ENCODE measurements at regions not wholly inside any gene's neighbourhood (a gene's known extent, or its start where the extent isn't known, plus 50 kb on each side); places are given as distances from the start of the nearest gene placed in this dataset.

GRCh38 chr3:4174791-4175190 lies 128.4 kb upstream of the SETMAR start:
- no peaks in the 10 kb centered on the region for H3K27me3 ChIP-seq (ENCODE audit: control insufficient read depth in 2 of 2, insufficient read depth in 2 of 2, low read length in 2 of 2)
- peaks cover 0 to 3% of the 10 kb centered on the region in 2 donors for H3K9me3 ChIP-seq (replicated peaks in 1 of 2; ENCODE audit: control insufficient read depth in 1 of 2, insufficient read depth in 1 of 2, low read length in 2 of 2)
- H3K79me2 ChIP-seq (ENCODE audit: insufficient read depth, low read length) = no peaks in the 10 kb centered on the region
- H2AFZ ChIP-seq (ENCODE audit: insufficient read depth, low read depth, low read length, poor library complexity, severe bottlenecking) = no peak overlapping the region
- H3K4me1 Mint-ChIP-seq = no peaks in the 10 kb centered on the region
- H3K9me3 Mint-ChIP-seq = peaks cover 2 to 19% (median 7%) of the 10 kb centered on the region in 7 donors
- H3K4me2 ChIP-seq (replicated peaks; ENCODE audit: extremely low read depth, low read length, poor library complexity, severe bottlenecking) = no peak overlapping the region
- H4K20me1 ChIP-seq (ENCODE audit: insufficient read depth, low read length) = no peaks in the 10 kb centered on the region
- H3K9ac ChIP-seq (ENCODE audit: insufficient read depth, low read length, poor library complexity, severe bottlenecking) = no peak overlapping the region
- H3K4me1 ChIP-seq (ENCODE audit: control insufficient read depth in 1 of 2, insufficient read depth in 2 of 2, low read length in 2 of 2) = no peaks in the 10 kb centered on the region
- H3K4me3 ChIP-seq (replicated peaks in 1 of 3; ENCODE audit: low read depth in 2 of 3, low read length in 3 of 3) = no peak overlapping the region
- DNase-seq = no peak
- no peak overlapping the region for H3K4me3 Mint-ChIP-seq
- intact Hi-C loops (cut with micrococcal nuclease) = no loop called here
- H3K27ac Mint-ChIP-seq = no peak overlapping the region
- peaks cover 0 to 4% (median 0%) of the 10 kb centered on the region in 3 donors for H3K27me3 Mint-ChIP-seq (ENCODE audit: low read depth in 3 of 3)
- H3K36me3 Mint-ChIP-seq = no peaks in the 10 kb centered on the region
- WGBS (ENCODE audit: insufficient coverage) = 100% methylated on average over 6 of the region's 6 CpGs
- no peaks in the 10 kb centered on the region for H3K36me3 ChIP-seq (replicated peaks in 1 of 2; ENCODE audit: control insufficient read depth in 1 of 2, insufficient read depth in 2 of 2, low read length in 2 of 2)
- no peak for TF ChIP-seq CTCF (IDR thresholded peaks at IDR 0.05)
- H3K27ac ChIP-seq (ENCODE audit: low read depth in 1 of 2, low read length in 2 of 2) = no peak overlapping the region

GRCh38 chr3:4191971-4192370 lies 111.2 kb upstream of the SETMAR start:
- Histone ChIP-seq H3K79me2 (ENCODE audit: insufficient read depth, low read length) (no peaks in the 10 kb centered on the region), H3K36me3 (replicated peaks in 1 of 2; ENCODE audit: control insufficient read depth in 1 of 2, insufficient read depth in 2 of 2, low read length in 2 of 2) (no peaks in the 10 kb centered on the region), H3K4me3 (replicated peaks in 1 of 3; ENCODE audit: low read depth in 2 of 3, low read length in 3 of 3) (no peak overlapping the region), H3K4me2 (replicated peaks; ENCODE audit: extremely low read depth, low read length, poor library complexity, severe bottlenecking) (no peak overlapping the region), H2AFZ (ENCODE audit: insufficient read depth, low read depth, low read length, poor library complexity, severe bottlenecking) (no peak overlapping the region), H3K4me1 (ENCODE audit: control insufficient read depth in 1 of 2, insufficient read depth in 2 of 2, low read length in 2 of 2) (no peaks in the 10 kb centered on the region), H3K27me3 (ENCODE audit: control insufficient read depth in 2 of 2, insufficient read depth in 2 of 2, low read length in 2 of 2) (no peaks in the 10 kb centered on the region), H3K27ac (ENCODE audit: low read depth in 1 of 2, low read length in 2 of 2) (no peak overlapping the region), H3K9me3 (replicated peaks in 1 of 2; ENCODE audit: control insufficient read depth in 1 of 2, insufficient read depth in 1 of 2, low read length in 2 of 2) (no peaks in the 10 kb centered on the region), H4K20me1 (ENCODE audit: insufficient read depth, low read length) (no peaks in the 10 kb centered on the region), H3K9ac (ENCODE audit: insufficient read depth, low read length, poor library complexity, severe bottlenecking) (no peak overlapping the region)
- H3K9me3 Mint-ChIP-seq = peaks cover 0 to 9% (median 3%) of the 10 kb centered on the region in 7 donors
- TF ChIP-seq CTCF (IDR thresholded peaks at IDR 0.05) = no peak
- no peaks in the 10 kb centered on the region for H3K4me1 Mint-ChIP-seq
- H3K27ac Mint-ChIP-seq = no peak overlapping the region
- intact Hi-C loops (cut with micrococcal nuclease) = no loop called here
- no peak for DNase-seq
- H3K4me3 Mint-ChIP-seq = no peak overlapping the region
- no peaks in the 10 kb centered on the region for H3K36me3 Mint-ChIP-seq
- H3K27me3 Mint-ChIP-seq (ENCODE audit: low read depth in 3 of 3) = peaks cover 0 to 2% (median 0%) of the 10 kb centered on the region in 3 donors
